HEK293T (cell line): ENCODE measurements at regions not wholly inside any gene's neighbourhood (a gene's known extent, or its start where the extent isn't known, plus 50 kb on each side); places are given as distances from the start of the nearest gene placed in this dataset.

Experiments
- FOXK2 ChIP-seq: fragments of 450-650 bp; IDR thresholded peaks from 2 replicates; pipeline ENCODE4 v1.6.1; 2016; ENCODE audit warnings: mild to moderate bottlenecking
- FOXM1 ChIP-seq: fragments of 450-650 bp; IDR thresholded peaks from 2 replicates; pipeline ENCODE4 v1.6.1; 2017; ENCODE audit warnings: mild to moderate bottlenecking, borderline replicate concordance
- HDGF ChIP-seq: fragments of 450-650 bp; IDR thresholded peaks from 2 replicates; pipeline ENCODE4 v1.6.1; 2017; ENCODE audit warnings: antibody characterized with exemption, borderline replicate concordance
- NFRKB ChIP-seq: fragments of 450-650 bp; IDR thresholded peaks from 2 replicates; pipeline ENCODE4 v1.6.1; 2016; ENCODE audit warnings: mild to moderate bottlenecking, moderate library complexity
- SUZ12 ChIP-seq: fragments of 450-650 bp; IDR thresholded peaks from 2 replicates; pipeline ENCODE4 v1.6.1; 2016; ENCODE audit warnings: mild to moderate bottlenecking
- ZNF384 ChIP-seq: fragments of 450-650 bp; IDR thresholded peaks from 2 replicates; pipeline ENCODE4 v1.6.1; 2016

DNA sequence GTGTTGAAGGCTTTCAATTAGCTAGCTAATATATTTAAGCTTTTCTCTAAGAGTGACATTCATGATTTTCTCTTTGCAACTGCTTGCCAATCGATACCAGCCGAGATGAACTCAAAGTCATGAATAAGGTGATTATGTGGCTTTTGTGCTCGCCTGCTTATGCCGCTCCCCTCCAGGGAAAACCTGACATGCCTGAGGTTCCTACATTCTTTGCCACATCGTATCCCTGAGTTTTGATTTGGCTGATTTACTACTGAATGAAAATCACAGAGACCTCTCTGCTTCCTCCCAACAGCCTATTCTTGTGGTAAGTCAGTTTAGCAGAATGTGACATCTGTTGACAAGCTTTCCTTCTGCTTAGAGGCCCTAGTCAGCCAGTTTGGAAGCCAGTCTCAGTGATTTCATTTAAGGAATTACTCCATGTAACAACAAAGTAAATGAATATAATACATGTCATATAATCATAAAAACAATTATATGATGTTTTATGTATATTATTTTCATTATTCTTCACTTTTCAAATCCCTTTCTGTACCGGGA lies 513.4 kb downstream of the CSNK1G3 start:
- TF ChIP-seq HDGF (no peak), FOXM1 (no peak), NFRKB (no peak), FOXK2 (no peak), SUZ12 (no peak), ZNF384 (no peak)
